ENCODE measurements at regions not wholly inside any gene's neighbourhood (a gene's known extent, or its start where the extent isn't known, plus 50 kb on each side); places are given as distances from the start of the nearest gene placed in this dataset.

DNA sequence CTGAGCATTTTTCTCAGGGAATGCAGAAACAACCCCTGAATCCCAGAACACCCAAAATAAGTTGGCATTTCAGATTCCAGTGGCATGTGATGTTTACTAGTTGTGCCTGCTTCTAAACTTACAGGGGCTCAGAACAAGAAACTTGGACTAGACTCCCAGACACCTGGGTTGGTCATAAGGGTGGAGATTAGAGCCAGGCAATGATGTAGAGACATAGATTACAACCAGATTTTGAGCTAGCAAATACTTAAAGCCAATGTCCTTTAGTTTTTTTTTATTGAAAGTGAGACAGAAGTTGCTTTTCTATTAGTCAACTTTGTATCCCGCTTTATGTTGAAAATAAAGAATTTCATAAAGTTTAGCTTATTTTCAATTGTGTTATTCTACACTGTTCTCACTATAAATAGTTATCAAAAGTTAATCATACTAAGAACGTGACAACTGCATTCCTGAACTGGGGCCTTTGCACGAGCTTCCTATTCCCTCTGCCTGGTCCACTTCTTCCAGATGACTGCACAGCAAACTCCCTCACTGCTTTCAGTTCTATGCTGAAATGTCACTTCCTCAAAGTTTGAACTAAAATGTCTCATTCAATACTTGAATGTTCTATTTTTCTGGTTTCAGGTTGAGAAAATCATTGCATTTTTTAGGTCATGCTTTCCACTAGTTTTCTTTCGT, 224.7 kb upstream of the PPP1R2C start:
- intact Hi-C loops (cut with DNase I) = no loop called here
- no peak for DNase-seq (ENCODE audit: low spot score)

DNA sequence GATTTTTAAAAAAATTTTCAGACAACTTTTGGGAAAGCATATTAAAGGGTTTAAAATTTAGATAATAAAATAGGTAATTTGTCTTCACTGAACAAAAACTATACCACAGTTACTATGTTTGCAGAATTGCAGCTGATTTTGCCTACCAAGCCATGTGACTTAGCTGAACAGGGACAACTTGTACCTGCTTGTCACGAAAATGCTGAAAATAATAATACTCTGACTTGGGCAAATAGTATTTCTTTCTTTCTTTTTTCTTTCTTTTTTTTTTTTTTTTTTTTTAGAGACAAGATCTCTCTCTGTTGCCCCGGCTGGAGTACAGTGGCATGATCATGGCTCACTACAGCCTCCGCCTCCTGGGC, 225.2 kb upstream of the PPP1R2C start:
- intact Hi-C loops (cut with DNase I) = no loop called here

DNA sequence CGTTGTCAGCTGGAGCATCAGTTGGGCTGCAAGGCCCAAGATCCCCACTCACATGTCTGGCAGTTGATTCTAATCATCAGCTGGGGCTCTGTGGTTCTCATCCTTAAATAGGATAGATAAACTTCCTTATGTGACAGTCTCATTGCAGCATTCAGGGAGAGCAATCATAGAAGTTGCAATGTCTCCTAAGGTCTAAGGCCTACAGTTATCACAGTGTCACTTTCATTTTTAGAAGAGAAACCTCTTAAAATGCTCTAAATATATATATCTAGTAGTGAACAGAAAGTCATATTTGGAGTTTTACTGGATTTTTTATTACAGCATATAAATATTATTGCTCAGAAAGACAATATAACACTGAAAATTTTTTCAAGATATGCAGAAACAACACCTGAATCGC, 226.0 kb upstream of the PPP1R2C start:
- DNase-seq (ENCODE audit: low spot score) = no peak
- intact Hi-C loops (cut with DNase I) = no loop called here

More for the DNA sequence above, 225.2 kb upstream of the PPP1R2C start:
- no peak for DNase-seq (ENCODE audit: low spot score)

DNA sequence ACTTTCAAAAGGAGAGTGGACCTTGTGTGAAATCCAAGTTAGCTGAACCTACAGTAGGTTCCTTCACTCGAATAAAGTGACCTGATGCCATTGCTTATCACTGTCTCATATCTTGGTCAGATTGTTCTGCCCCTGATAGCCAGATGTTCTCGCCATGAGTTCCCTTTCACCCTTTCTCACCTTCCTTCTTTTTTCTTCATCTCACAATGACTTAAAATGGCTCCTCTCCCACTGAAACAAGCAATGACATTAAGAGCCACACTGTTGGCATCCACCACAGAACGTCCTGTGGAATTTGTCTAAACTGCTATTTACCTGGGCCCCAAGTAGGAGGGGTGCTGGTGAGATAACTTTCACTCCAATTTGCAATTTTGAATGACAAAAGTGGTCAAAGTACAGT, 227.6 kb upstream of the PPP1R2C start:
- intact Hi-C loops (cut with DNase I) = no loop called here

DNA sequence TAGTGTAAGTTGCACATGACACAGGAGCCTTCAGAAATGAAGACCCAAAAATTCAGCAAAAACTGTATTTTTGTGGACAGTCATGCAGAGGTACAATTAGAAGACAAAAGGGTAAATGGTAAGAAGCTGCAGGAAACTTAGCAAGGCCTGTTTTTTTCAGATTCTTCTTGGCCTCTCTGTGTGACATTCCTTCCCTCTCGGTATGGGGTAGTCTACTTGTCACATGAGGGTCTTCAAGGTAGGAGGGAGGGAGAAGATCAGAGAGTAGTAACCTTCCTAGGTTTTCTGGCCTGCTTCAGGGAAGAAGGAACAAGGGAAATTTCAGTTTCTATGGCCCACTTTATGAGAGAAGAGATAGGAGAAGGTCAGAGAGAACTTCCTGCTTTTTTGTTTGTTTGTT, 230.4 kb upstream of the PPP1R2C start:
- DNase-seq (ENCODE audit: low spot score) = no peak
- intact Hi-C loops (cut with DNase I) = no loop called here

More for the DNA sequence above, 227.6 kb upstream of the PPP1R2C start:
- DNase-seq (ENCODE audit: low spot score) = no peak

DNA sequence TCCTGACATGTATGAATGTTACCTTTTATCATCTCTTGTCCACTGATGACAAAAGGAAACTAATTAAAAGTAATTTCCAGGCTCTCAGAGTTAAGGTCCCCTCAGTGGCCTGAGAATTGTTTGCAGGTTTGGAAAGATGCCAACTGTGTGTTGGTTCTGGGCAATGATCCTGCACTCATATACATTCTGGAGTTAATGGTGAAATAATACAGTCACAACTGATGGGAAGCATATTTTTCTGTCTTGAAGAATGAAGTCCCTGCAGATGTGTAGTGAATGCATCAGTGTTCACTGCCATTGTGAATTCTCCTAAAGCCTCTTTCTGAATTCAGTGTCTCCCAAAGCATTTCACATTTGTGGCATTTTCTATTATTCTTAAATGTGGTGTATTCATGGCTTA, 238.1 kb upstream of the PPP1R2C start:
- DNase-seq (ENCODE audit: low spot score) = no peak
- intact Hi-C loops (cut with DNase I) = no loop called here

DNA sequence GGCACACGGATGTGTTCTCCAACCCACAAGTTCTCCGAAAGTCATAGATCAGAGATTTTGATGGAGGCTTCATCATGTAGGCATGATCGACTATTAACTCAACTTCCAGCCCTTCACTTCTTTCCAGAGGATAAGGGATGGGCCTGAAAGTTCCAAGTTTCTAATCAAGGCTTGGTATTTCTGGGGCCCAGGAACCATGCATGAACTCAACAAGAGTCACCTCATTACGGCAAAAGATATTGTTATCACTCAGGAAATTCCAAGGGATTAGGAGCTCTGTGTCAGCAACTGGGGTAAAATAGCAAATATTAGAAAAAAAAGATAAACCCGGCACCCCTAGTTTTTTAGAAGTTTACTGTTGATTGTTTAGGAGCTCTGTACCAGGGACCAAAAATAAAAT, 240.1 kb upstream of the PPP1R2C start:
- no peak for DNase-seq (ENCODE audit: low spot score)
- intact Hi-C loops (cut with DNase I) = no loop called here

DNA sequence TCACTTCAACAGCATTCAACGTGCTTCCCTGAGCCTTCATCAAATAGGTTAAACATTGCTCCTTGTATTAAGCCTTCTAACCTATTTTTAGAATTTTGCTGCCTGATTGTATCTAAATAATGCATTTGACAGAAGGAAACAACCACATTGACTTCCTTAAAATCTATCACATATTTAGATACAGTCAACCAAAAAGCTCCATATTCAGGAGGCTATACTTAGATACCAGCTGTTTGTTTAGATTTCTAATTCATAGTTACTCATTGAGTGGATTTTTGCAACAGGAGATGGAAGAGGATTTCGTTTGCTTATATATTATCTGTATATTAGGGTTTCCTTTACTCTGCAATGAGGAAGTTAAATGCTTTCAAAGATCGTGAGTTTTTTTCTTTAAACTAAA, 241.1 kb upstream of the PPP1R2C start:
- no peak for DNase-seq (ENCODE audit: low spot score)
- intact Hi-C loops (cut with DNase I) = no loop called here

DNA sequence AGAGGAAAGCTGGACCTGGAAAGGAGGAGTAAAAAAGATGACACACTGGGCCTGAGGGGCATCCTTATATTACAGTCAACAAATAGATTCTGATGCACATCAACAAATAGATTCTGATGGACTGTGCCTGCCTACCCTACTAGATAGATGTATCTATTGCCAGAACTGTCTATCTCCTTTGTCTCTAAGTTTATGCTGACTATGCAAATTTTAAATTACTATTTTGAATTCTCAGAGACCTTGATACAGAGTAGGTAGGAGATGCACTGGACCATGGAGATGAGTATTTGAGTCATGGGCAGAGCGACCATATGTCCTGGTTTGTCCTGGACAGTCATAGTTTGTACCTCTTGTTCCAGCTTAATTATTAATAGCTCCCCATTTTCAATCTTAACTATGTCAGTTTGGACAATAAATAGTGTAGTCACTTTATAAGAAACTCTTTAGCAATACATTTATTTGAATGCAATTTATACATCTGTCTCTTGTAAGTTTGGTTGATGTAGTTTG, 247.9 kb upstream of the PPP1R2C start:
- DNase-seq (ENCODE audit: low spot score) = no peak

DNA sequence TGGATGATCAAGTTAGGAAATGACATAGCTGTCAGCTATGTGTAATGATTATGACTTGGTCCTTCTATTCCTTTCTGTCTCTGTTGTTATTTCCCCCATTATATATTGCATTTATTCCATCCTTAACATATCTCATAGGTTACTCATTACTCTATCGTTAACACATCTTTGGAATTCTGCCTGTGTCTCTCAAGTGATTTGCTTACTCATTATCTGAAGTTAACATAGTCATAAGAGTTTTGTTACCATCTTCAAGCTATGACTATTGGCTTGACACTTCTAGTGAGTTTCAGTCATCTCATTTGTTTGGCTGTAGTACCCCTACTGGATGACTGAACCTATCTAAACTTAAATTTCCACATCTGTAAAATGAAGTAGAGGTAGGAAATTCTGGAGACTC, 286.1 kb upstream of the PPP1R2C start:
- intact Hi-C loops (cut with DNase I) = no loop called here
- no peak for DNase-seq (ENCODE audit: low spot score)

More for the DNA sequence above, 247.9 kb upstream of the PPP1R2C start:
- intact Hi-C loops (cut with DNase I) = no loop called here

DNA sequence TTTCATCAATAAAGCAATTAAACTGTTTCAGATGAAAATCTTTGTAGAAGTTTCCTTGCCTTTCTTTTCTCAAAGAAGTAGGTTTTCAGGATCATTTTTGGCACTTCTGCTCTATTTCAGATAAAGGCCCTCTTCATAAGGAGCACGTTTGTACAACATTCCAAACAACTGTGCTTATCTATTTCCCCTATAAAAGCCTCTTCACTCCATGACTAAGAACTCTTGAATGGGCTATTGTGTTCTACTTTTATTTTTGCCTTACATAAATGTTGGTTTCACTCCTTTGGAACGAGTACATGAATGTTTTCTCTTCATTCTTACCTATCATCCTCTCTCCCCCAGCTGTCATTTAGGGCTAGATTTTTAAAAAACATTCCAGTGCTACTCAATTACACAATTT, 288.0 kb upstream of the PPP1R2C start:
- DNase-seq (ENCODE audit: low spot score) = no peak
- intact Hi-C loops (cut with DNase I) = no loop called here

DNA sequence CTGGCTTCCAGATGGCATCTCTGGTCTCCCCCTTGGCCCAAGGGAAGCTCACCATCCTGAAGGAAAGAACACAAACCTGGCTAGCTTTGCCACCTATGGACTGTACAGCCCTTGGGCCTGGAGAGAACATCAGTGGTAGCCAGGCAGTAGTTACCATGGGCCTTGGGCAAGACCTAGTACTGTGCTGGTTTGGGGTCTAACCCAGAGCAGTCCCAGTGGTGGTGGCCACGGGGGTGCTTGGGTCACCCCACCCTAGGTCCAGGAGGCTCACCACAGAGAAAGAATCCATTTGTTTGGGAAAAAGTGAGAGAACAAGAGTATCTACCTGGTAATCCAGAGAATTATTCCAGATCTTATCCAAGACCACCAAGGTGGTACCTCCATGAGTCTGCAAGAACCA, 290.7 kb upstream of the PPP1R2C start:
- intact Hi-C loops (cut with DNase I) = no loop called here
- DNase-seq (ENCODE audit: low spot score) = no peak

DNA sequence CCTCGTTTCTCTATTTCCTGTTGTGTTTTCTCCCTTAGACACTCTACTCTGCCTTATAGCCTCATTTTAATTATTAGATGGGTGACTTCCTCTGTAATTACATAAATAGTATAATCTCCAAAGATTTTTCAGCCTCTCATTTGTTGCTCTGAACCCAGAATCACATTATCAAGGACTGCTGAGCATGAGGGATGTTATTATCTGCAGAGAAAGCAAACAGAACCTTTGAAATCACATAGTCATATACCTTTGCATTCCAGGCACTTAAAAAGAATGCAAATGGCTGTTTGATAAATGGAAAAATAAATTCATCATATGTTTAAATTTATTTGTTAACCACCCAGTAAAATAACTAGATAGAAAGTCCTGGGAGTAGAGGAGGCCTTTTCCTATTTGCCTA, 305.1 kb upstream of the PPP1R2C start:
- no peak for DNase-seq (ENCODE audit: low spot score)
- intact Hi-C loops (cut with DNase I) = no loop called here

DNA sequence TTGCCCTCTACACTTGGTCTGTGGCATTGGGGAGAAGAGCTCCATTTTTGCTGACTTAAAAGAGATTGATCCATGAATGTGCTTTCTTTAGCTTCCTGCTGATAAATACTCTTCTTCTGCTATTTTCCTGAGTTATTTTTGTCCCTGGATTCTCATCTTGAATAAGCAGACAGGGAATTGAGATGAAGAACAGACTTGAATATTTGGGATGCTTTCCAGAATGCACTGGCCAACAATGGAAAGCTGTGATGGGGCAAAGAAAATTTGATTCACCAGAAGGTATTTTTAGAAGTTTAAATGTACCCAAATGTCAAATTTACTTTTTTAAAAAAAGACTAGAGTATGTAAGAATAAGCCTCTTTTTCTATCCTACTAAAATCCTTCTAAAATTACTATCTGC, 309.9 kb upstream of the PPP1R2C start:
- intact Hi-C loops (cut with DNase I) = no loop called here

DNA sequence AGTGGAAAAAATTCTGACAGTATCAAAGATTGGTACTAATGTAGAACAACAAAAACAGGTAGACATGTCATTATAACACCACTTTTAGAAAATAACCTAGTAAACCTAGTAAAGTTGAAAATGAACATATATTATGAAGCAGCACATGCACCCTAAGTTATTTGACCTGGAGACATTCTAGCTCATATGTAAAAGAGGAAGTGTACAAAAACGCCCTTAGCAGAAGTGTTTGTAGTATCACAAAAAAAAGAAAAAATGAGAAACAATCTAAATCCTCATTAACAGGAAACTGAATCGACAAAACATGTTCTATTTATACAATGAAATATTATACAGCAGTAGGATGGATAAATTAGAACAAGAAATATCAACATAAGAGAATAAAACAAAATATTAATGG, 318.9 kb upstream of the PPP1R2C start:
- intact Hi-C loops (cut with DNase I) = no loop called here
- no peak for DNase-seq (ENCODE audit: low spot score)

More for the DNA sequence above, 309.9 kb upstream of the PPP1R2C start:
- DNase-seq (ENCODE audit: low spot score) = no peak

DNA sequence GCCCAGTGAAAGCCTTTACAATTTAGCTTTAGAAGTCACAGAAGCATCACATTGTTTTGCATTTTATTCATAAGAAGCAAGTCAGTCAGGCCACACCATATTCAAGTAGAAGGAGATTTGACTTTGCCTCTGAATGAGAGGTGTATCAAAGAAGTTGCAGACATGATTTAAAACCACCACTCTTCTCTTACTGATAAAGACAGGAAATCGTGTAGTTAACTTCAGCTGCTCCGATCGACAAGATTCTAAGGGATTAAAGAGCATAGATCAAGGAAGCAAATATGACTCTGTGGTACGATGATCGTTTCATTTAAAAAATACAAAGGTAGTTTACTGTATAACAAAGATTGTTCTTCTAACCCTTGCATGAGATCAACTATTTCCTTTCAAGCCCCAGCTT, 328.0 kb upstream of the PPP1R2C start:
- intact Hi-C loops (cut with DNase I) = no loop called here
- no peak for DNase-seq (ENCODE audit: low spot score)

DNA sequence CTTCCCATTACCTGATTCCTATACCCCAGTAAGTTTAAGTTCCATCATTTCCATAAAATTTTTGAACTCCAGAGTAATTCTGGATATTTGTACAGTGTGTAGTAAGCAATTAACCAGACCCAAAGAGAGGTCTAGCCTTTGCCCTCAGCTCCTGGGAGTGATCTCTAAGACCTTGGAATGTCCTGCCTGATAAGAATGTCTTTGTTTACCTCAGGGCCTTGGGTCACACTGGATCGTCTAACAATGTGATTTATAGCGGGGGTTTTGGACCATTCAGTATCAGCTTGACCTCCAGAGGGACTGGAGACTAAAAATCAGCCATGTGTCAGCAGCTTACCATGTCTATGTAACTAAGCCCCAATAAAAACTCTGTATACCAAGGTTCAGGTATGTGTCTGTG, 330.9 kb upstream of the PPP1R2C start:
- intact Hi-C loops (cut with DNase I) = no loop called here
- no peak for DNase-seq (ENCODE audit: low spot score)

DNA sequence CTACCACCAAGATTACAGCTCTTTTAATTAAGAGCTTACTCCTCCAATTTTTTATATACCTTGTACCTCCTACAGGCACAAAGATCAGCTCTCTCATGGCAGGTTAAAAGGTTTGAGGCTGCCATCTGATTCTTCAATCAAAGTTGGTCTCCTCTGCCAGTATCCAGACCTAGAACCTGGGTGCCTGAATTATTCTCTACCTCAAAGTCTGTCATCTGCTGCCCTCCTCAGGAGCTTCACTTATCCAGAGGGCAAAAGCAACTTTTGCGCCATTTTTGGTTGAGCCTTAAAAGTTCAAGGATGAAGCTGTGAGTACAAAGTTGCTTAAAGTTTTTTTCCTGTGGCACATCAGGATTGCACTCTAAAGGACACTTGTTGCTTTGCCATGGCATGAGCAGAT, 343.7 kb upstream of the PPP1R2C start:
- no peak for DNase-seq (ENCODE audit: low spot score)
- intact Hi-C loops (cut with DNase I) = no loop called here

DNA sequence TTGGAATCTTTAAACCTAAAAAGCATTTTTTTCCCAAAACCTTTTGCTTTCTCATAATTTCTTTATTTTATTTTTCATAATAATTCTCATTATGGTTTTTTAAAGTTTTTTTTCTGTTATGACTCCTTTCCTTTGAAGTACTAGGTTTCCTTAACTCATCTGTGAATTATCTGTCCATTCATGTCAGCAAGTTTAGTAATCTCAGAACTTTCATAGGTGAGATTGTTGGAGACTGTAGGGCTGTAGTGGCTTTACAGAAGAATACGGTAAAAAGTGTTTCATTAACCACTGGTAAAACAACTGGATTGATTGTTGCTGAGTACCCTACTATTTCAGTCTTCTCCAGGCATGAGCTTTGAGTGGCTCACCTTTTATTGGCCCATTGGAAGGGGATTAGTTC, 361.7 kb upstream of the PPP1R2C start:
- intact Hi-C loops (cut with DNase I) = no loop called here

DNA sequence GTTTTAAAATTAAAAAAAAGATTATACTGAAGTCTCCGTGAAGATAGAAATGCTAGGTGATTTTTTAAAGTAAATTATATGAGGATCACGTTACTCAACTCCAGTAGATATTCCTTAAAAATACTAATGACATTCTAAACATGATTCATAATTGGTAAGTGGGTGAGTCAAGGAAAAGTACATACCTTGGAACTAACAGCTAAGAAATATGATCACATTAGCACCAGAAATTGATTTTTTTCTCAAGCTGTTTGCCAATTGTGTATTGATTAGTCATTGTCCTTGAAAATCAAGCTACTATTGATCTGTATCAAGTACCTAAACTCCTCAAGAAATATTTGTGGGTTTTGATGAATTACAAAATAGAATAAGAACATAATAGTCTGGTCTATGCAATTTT, 362.6 kb upstream of the PPP1R2C start:
- intact Hi-C loops (cut with DNase I) = no loop called here
- DNase-seq (ENCODE audit: low spot score) = no peak

More for the DNA sequence above, 361.7 kb upstream of the PPP1R2C start:
- no peak for DNase-seq (ENCODE audit: low spot score)

DNA sequence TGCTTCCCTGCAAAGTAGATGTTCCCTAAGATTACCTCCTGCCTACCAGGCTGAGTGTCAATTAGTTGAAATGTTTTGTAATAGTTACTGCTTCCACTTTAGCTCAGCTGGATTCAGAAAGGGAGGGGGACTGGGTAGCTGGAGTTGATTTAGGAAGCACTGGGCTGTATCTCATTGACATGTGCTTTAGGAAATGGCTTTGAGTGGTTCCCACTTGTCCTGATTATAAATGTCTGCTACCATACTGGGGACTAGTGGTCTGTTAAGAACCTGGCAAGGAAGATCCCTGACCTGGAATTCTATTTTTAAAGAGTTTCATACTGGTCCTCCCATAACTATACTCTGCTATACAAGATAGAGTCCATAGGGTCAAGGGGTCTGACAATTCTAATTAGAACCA, 363.9 kb upstream of the PPP1R2C start:
- intact Hi-C loops (cut with DNase I) = no loop called here
- no peak for DNase-seq (ENCODE audit: low spot score)

DNA sequence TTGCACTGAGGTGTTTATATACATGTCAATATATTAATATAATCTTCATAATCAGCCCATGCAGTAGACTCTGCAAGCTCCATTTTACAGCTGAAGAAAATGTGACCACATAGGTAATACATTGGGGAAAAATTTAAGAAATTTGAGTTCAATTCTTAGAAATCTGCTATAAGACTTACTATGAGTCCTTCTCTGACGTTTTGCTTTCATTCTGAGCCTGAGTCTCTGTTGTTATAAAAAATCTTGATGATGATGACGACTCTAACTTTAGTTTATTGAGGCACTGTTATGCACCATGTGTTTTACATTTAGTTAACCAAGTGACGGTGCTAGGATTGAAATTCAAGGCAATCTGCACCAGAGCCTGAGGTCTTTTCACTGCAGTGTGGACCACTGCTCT, 370.3 kb upstream of the PPP1R2C start:
- intact Hi-C loops (cut with DNase I) = no loop called here
- no peak for DNase-seq (ENCODE audit: low spot score)

Data from posterior vena cava (tissue), 2 donors.